Suprapubic skin (tissue), 4 donors: ENCODE measurements at regions not wholly inside any gene's neighbourhood (a gene's known extent, or its start where the extent isn't known, plus 50 kb on each side); places are given as distances from the start of the nearest gene placed in this dataset.

ENCODE experiments used
- DNase-seq, 2 donors: peaks; one replicate each; pipeline ENCODE4 v3.0.0-alpha.2; 2019; ENCODE audit warnings: low spot score in 2 of 2
- H3K27ac ChIP-seq: fragments of 200-600 bp; sonication (generic); one replicate; pipeline ENCODE4 v1.5.1; 2019
- H3K27me3 ChIP-seq: fragments of 200-600 bp; sonication (generic); one replicate; pipeline ENCODE4 v1.5.1; 2019
- H3K36me3 ChIP-seq: fragments of 200-600 bp; sonication (generic); one replicate; pipeline ENCODE4 v1.5.1; 2019
- H3K4me1 ChIP-seq: fragments of 200-600 bp; sonication (generic); one replicate; pipeline ENCODE4 v1.5.1; 2019
- H3K4me3 ChIP-seq: fragments of 200-600 bp; sonication (generic); one replicate; pipeline ENCODE4 v1.5.1; 2019; ENCODE audit warnings: mild to moderate bottlenecking
- H3K9me3 ChIP-seq: fragments of 200-600 bp; sonication (generic); one replicate; pipeline ENCODE4 v1.5.1; 2019
- CTCF ChIP-seq, 2 donors: fragments of 200-600 bp in 1 of 2; fragments of 450-650 bp in 1 of 2; sonication (generic) in 1 of 2; IDR thresholded peaks; one replicate each; pipeline ENCODE4 v1.5.1; 2016 to 2019; ENCODE audit warnings: antibody characterized with exemption in 2 of 2, mild to moderate bottlenecking in 1 of 2, moderate library complexity in 1 of 2
- EP300 ChIP-seq: sonication (generic); formaldehyde crosslinking; IDR thresholded peaks from one replicate; pipeline ENCODE4 v1.6.1; 2017; ENCODE audit warnings: antibody characterized with exemption
- POLR2A ChIP-seq, 2 donors: fragments of 450-650 bp; IDR thresholded peaks; one replicate each; pipeline ENCODE4 v1.6.1; 2017; ENCODE audit warnings: antibody characterized with exemption in 2 of 2, mild to moderate bottlenecking in 2 of 2, moderate library complexity in 2 of 2
- POLR2AphosphoS5 ChIP-seq, 3 donors: sonication (generic); formaldehyde crosslinking; IDR thresholded peaks; one replicate each; pipeline ENCODE4 v1.6.1; 2017; ENCODE audit warnings: antibody characterized with exemption in 3 of 3
- WGBS: methylation state at CpG from one replicate; pipeline ENCODE4 v1.1.5; 2018; 5-methylcytosine and 5-hydroxymethylcytosine counted together

DNA sequence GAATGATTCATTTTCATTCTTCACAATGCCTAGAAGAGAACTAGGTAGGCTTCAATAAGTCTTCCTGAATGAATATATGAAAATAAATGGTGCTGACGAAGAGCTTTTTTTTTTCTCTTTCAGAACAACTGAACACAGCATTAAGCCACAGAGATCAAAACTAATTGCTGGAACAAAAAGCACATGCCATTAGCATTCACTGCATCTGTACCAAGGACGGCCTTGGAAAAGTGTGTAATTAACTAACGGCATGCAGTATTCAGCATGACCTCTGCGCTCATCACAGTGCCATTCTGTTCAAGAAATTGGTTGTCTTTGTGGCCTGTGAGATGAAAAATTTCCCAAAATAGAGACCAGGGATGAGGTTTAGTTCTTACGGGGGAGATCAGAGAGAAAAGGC, 99.3 kb downstream of the NUDT12 start:
- 88% methylated on average over 5 of the region's 5 CpGs for WGBS
- no peaks in the 10 kb centered on the region for H3K36me3 ChIP-seq
- DNase-seq = no peak

DNA sequence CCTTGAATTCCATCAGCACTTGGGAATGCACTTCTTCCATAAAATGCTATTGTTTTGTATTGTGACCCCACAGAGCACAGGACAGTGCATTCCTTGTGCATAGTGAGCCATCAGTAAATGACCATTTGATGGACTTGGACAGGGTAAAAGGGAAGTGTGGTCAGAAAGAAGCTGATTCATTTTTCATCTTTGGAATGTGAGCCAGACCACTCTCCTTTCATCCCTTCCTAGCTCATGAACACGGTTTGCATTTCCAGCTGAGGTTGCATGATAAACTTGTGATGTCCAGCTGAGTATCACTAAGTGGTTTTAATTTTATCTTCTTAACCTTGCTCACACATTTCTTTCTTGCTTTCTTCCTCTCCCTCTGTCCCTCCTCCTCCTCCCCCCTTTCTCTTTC, 101.3 kb downstream of the NUDT12 start:
- Histone ChIP-seq H3K9me3 (no peaks in the 10 kb centered on the region), H3K36me3 (no peaks in the 10 kb centered on the region), H3K4me3 (no peak overlapping the region), H3K27ac (no peak overlapping the region), H3K4me1 (no peaks in the 10 kb centered on the region), H3K27me3 (no peaks in the 10 kb centered on the region)
- DNase-seq = no peak
- TF ChIP-seq POLR2AphosphoS5 (IDR thresholded peaks at IDR 0.05) (no peak), EP300 (no peak), CTCF (IDR thresholded peaks at IDR 0.05) (no peak), POLR2A (IDR thresholded peaks at IDR 0.05) (no peak)
- WGBS = 37% methylated on average over 1 of the region's 1 CpG

More for the DNA sequence above, 99.3 kb downstream of the NUDT12 start:
- Histone ChIP-seq H3K4me1 (no peaks in the 10 kb centered on the region), H3K27me3 (no peaks in the 10 kb centered on the region), H3K27ac (no peak overlapping the region), H3K4me3 (no peak overlapping the region), H3K9me3 (no peaks in the 10 kb centered on the region)
- TF ChIP-seq POLR2AphosphoS5 (IDR thresholded peaks at IDR 0.05) (no peak), EP300 (no peak), POLR2A (IDR thresholded peaks at IDR 0.05) (no peak), CTCF (IDR thresholded peaks at IDR 0.05) (no peak)

- TF ChIP-seq EP300 = no peak
- TF ChIP-seq POLR2A (IDR thresholded peaks at IDR 0.05) = no peak
- TF ChIP-seq POLR2AphosphoS5 (IDR thresholded peaks at IDR 0.05) = no peak
- no peak for TF ChIP-seq CTCF (IDR thresholded peaks at IDR 0.05)
- Histone ChIP-seq H3K4me3 (no peak overlapping the region), H3K27me3 (no peaks in the 10 kb centered on the region), H3K36me3 (no peaks in the 10 kb centered on the region), H3K27ac (no peak overlapping the region), H3K9me3 (no peaks in the 10 kb centered on the region), H3K4me1 (no peaks in the 10 kb centered on the region)
- DNase-seq = no peak
- 67% methylated on average over 3 of the region's 3 CpGs for WGBS
Measured at GRCh38 chr5:103458497-103459040, 104.0 kb downstream of the NUDT12 start.

DNA sequence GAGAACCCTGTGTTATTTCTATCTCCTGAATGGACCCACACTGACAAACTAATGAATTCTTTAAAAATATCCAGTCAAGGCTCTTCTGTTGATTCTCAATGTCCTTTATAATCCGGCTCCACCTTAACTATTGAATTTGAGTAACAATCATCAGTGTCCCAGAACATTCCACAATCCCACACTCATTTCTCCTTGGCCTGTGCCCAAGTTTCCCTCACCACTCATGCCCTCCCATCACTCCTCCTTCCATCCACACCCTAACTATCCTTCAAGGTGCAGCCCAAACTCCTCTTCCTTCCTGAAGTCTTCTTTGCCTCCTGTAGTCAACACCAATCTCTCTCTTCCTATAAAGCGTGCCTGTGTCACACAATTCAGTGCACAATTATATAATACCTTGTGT, 106.1 kb downstream of the NUDT12 start:
- no peak overlapping the region for H3K4me3 ChIP-seq
- H3K27me3 ChIP-seq = no peaks in the 10 kb centered on the region
- no peak overlapping the region for H3K27ac ChIP-seq
- no peaks in the 10 kb centered on the region for H3K4me1 ChIP-seq
- no peaks in the 10 kb centered on the region for H3K36me3 ChIP-seq
- TF ChIP-seq EP300 (no peak), POLR2A (IDR thresholded peaks at IDR 0.05) (no peak), POLR2AphosphoS5 (IDR thresholded peaks at IDR 0.05) (no peak), CTCF (IDR thresholded peaks at IDR 0.05) (no peak)
- 91% methylated on average over 2 of the region's 2 CpGs for WGBS
- no peaks in the 10 kb centered on the region for H3K9me3 ChIP-seq
- no peak for DNase-seq

DNA sequence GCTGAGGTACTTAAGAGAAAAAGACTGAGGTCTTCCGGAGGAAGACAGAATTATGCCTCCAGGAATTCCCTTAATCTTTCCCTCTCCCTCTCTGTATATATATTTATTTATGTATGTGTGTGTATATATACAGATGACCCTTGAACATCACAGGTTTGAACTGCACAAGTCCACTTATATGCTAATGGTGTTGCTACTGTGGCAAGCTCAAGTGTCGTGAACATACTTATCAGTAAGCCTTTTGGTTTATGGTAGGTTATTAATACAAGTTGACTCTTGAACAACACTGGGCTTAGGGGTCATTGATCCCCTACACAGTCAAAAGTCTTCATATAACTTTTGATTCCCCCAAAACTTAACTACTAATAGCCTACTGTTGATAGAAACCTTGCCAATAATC, 106.8 kb downstream of the NUDT12 start:
- H3K27me3 ChIP-seq = no peaks in the 10 kb centered on the region
- no peaks in the 10 kb centered on the region for H3K9me3 ChIP-seq
- WGBS = 93% methylated on average over 2 of the region's 2 CpGs
- H3K27ac ChIP-seq = no peak overlapping the region
- no peak for DNase-seq
- H3K4me3 ChIP-seq = no peak overlapping the region
- H3K36me3 ChIP-seq = no peaks in the 10 kb centered on the region
- peaks cover 1% of the 10 kb centered on the region for H3K4me1 ChIP-seq
- TF ChIP-seq POLR2A (IDR thresholded peaks at IDR 0.05) (no peak), EP300 (no peak), POLR2AphosphoS5 (IDR thresholded peaks at IDR 0.05) (no peak), CTCF (IDR thresholded peaks at IDR 0.05) (no peak)
